Neural cell (in vitro differentiated cells): ENCODE measurements at regions not wholly inside any gene's neighbourhood (a gene's known extent, or its start where the extent isn't known, plus 50 kb on each side); places are given as distances from the start of the nearest gene placed in this dataset.

ENCODE experiments used
- H2AFZ ChIP-seq: fragments of 200-600, 300-800 bp; sonication (generic), shearing (Covaris generic); 2 replicates; pipeline ENCODE4 v1.6.0; 2014; ENCODE audit warnings: low read depth, mild to moderate bottlenecking, antibody characterized with exemption, low read length, moderate library complexity
- H3F3A ChIP-seq: fragments of 200-600 bp; shearing (Covaris generic); 2 replicates; pipeline ENCODE4 v1.6.1; 2016; ENCODE audit warnings: mild to moderate bottlenecking, moderate library complexity, mixed read lengths, antibody characterized with exemption, low read length; ENCODE audit not compliant: insufficient read depth, poor library complexity, severe bottlenecking
- H3K27ac ChIP-seq: fragments of 200-600, 300-800 bp; sonication (generic), shearing (Covaris generic); 2 replicates; pipeline ENCODE4 v1.5.1; 2014; ENCODE audit warnings: mild to moderate bottlenecking, low read length, moderate library complexity
- H3K27me3 ChIP-seq: fragments of 300-800, 200-600 bp; sonication (generic), shearing (Covaris generic); 2 replicates; pipeline ENCODE4 v1.6.0; 2014; ENCODE audit warnings: mild to moderate bottlenecking, low read depth, low read length, moderate library complexity; ENCODE audit not compliant: insufficient read depth
- H3K36me3 ChIP-seq: fragments of 300-800, 200-600 bp; sonication (generic), shearing (Covaris generic); 2 replicates; pipeline ENCODE4 v1.5.1; 2014; ENCODE audit warnings: mild to moderate bottlenecking, antibody characterized with exemption, low read length, moderate library complexity; ENCODE audit not compliant: insufficient read depth
- H3K4me2 ChIP-seq: fragments of 300-800, 200-600 bp; sonication (generic), shearing (Covaris generic); 2 replicates; pipeline ENCODE4 v1.6.0; 2014; ENCODE audit warnings: mild to moderate bottlenecking, low read length
- H3K4me3 ChIP-seq: fragments of 300-800, 200-600 bp; sonication (generic), shearing (Covaris generic); 2 replicates; pipeline ENCODE4 v1.5.1; 2014; ENCODE audit warnings: mild to moderate bottlenecking, low read length, moderate library complexity
- H3K79me2 ChIP-seq: fragments of 200-600 bp; shearing (Covaris generic); replicated peaks from 2 replicates; pipeline ENCODE4 v1.6.0; 2014; ENCODE audit warnings: mild to moderate bottlenecking, low read length, moderate library complexity; ENCODE audit not compliant: insufficient read depth
- H3K9ac ChIP-seq: fragments of 300-800, 200-600 bp; sonication (generic), shearing (Covaris generic); 2 replicates; pipeline ENCODE4 v1.6.1; 2016; ENCODE audit warnings: mild to moderate bottlenecking, low read length, mixed read lengths
- H3K9me2 ChIP-seq: fragments of 200-600 bp; shearing (Covaris generic); 2 replicates; pipeline ENCODE4 v1.6.1; 2016; ENCODE audit warnings: mild to moderate bottlenecking, low read length, mixed read lengths; ENCODE audit not compliant: insufficient read depth
- H3K9me3 ChIP-seq: fragments of 200-600, 300-800 bp; sonication (generic), shearing (Covaris generic); 2 replicates; pipeline ENCODE4 v1.6.1; 2016; ENCODE audit warnings: mild to moderate bottlenecking, mixed run types, low read length, moderate library complexity, mixed read lengths
- H4K20me1 ChIP-seq: fragments of 200-600 bp; shearing (Covaris generic); 2 replicates; pipeline ENCODE4 v1.6.1; 2016; ENCODE audit warnings: mild to moderate bottlenecking, mixed run types; ENCODE audit not compliant: insufficient read depth
- CTCF ChIP-seq: fragments of 450-650 bp; IDR thresholded peaks from 2 replicates; pipeline ENCODE4 v1.5.1; 2014; ENCODE audit warnings: antibody characterized with exemption, mild to moderate bottlenecking, moderate library complexity; ENCODE audit not compliant: poor library complexity, severe bottlenecking
- EP300 ChIP-seq: fragments of 450-650 bp; conservative IDR thresholded peaks from 2 replicates; pipeline ENCODE4 v1.6.1; 2014; ENCODE audit warnings: antibody characterized with exemption, mild to moderate bottlenecking, moderate library complexity; ENCODE audit not compliant: poor library complexity, severe bottlenecking
- EZH2 ChIP-seq: fragments of 200-600, 300-800 bp; shearing (Covaris generic), sonication (generic); IDR thresholded peaks from 2 replicates; pipeline ENCODE4 v1.6.1; 2014; ENCODE audit warnings: antibody characterized with exemption, low read length, borderline replicate concordance, mild to moderate bottlenecking; ENCODE audit not compliant: insufficient read depth, poor library complexity, severe bottlenecking
- MXI1 ChIP-seq: fragments of 450-650 bp; conservative IDR thresholded peaks from 2 replicates; pipeline ENCODE4 v1.6.1; 2014; ENCODE audit warnings: antibody characterized with exemption, mild to moderate bottlenecking; ENCODE audit not compliant: poor library complexity, severe bottlenecking
- POLR2AphosphoS5 ChIP-seq: IDR thresholded peaks from 2 replicates; pipeline ENCODE4 v1.6.1; 2012
- RAD21 ChIP-seq: fragments of 450-650 bp; conservative IDR thresholded peaks from 2 replicates; pipeline ENCODE4 v1.6.1; 2014; ENCODE audit warnings: antibody characterized with exemption, mild to moderate bottlenecking, moderate library complexity
- REST ChIP-seq: IDR thresholded peaks from 2 replicates; pipeline ENCODE4 v1.6.1; 2012; ENCODE audit warnings: borderline replicate concordance
- SMC3 ChIP-seq: fragments of 450-650 bp; conservative IDR thresholded peaks from 2 replicates; pipeline ENCODE4 v1.6.1; 2014; ENCODE audit warnings: antibody characterized with exemption, mild to moderate bottlenecking, moderate library complexity; ENCODE audit not compliant: poor library complexity
- TAF1 ChIP-seq: IDR thresholded peaks from 2 replicates; pipeline ENCODE4 v1.6.1; 2012; ENCODE audit warnings: low read depth

GRCh38 chr14:56524971-56525677 is 54.5 kb upstream of the TMEM260 start:
- Histone ChIP-seq H3K4me2 (no peak overlapping the region), H3K27me3 (no peaks in the 10 kb centered on the region)

GRCh38 chr14:56528927-56529326 is 50.7 kb upstream of the TMEM260 start:
- no peaks in the 10 kb centered on the region for H3K9me3 ChIP-seq
- H3K9ac ChIP-seq, result no peak overlapping the region
- H3K27ac ChIP-seq, result no peak overlapping the region
- H3K36me3 ChIP-seq, result no peaks in the 10 kb centered on the region
- H4K20me1 ChIP-seq, result no peaks in the 10 kb centered on the region
- no peak overlapping the region for H3K4me3 ChIP-seq
- H3K9me2 ChIP-seq, result no peaks in the 10 kb centered on the region
- H3K27me3 ChIP-seq, result no peaks in the 10 kb centered on the region
- H3K4me2 ChIP-seq, result no peak overlapping the region
- H3K79me2 ChIP-seq, result no peaks in the 10 kb centered on the region
- no peak overlapping the region for H2AFZ ChIP-seq
- no peak for TF ChIP-seq POLR2AphosphoS5
- TF ChIP-seq EZH2, result no peak
- no peaks in the 10 kb centered on the region for H3F3A ChIP-seq

More at GRCh38 chr14:56524971-56525677, 54.5 kb upstream of the TMEM260 start:
- no peaks in the 10 kb centered on the region for H4K20me1 ChIP-seq
- H3K4me3 ChIP-seq, result no peak overlapping the region
- TF ChIP-seq RAD21 (no peak), CTCF (no peak), MXI1 (no peak), SMC3 (no peak), TAF1 (no peak), EP300 (no peak), EZH2 (no peak), POLR2AphosphoS5 (no peak), REST (no peak)
- no peaks in the 10 kb centered on the region for H3F3A ChIP-seq
- H2AFZ ChIP-seq, result no peak overlapping the region
- H3K27ac ChIP-seq, result no peak overlapping the region
- no peaks in the 10 kb centered on the region for H3K36me3 ChIP-seq
- H3K79me2 ChIP-seq, result no peaks in the 10 kb centered on the region
- no peaks in the 10 kb centered on the region for H3K9me3 ChIP-seq
- no peaks in the 10 kb centered on the region for H3K9me2 ChIP-seq
- no peak overlapping the region for H3K9ac ChIP-seq
